OCI-LY1 (cell line): ENCODE measurements at regions not wholly inside any gene's neighbourhood (a gene's known extent, or its start where the extent isn't known, plus 50 kb on each side); places are given as distances from the start of the nearest gene placed in this dataset.

Experiments used
- EZH2 ChIP-seq: fragments of 200-600 bp; sonication (generic), shearing (Covaris generic); IDR thresholded peaks from 2 replicates; pipeline ENCODE4 v1.8.0; 2017; ENCODE audit warnings: borderline replicate concordance, mixed run types, mild to moderate bottlenecking, antibody characterized with exemption, low read length, moderate library complexity, mixed read lengths
- TF ChIP-seq, protein P1 (sequence below): fragments of 200-600 bp; sonication (generic), shearing (Covaris generic); IDR thresholded peaks from 2 replicates; pipeline ENCODE4 v1.5.1; 2017; ENCODE audit warnings: mild to moderate bottlenecking, antibody characterized with exemption, low read length, moderate library complexity, mixed read lengths

GRCh38 chr12:79517363-79517762 is 173.4 kb downstream of the PAWR start:
- TF ChIP-seq, protein P1, sequence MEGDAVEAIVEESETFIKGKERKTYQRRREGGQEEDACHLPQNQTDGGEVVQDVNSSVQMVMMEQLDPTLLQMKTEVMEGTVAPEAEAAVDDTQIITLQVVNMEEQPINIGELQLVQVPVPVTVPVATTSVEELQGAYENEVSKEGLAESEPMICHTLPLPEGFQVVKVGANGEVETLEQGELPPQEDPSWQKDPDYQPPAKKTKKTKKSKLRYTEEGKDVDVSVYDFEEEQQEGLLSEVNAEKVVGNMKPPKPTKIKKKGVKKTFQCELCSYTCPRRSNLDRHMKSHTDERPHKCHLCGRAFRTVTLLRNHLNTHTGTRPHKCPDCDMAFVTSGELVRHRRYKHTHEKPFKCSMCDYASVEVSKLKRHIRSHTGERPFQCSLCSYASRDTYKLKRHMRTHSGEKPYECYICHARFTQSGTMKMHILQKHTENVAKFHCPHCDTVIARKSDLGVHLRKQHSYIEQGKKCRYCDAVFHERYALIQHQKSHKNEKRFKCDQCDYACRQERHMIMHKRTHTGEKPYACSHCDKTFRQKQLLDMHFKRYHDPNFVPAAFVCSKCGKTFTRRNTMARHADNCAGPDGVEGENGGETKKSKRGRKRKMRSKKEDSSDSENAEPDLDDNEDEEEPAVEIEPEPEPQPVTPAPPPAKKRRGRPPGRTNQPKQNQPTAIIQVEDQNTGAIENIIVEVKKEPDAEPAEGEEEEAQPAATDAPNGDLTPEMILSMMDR, result no peak
- no peak for TF ChIP-seq EZH2
